ENCODE measurements at regions not wholly inside any gene's neighbourhood (a gene's known extent, or its start where the extent isn't known, plus 50 kb on each side); places are given as distances from the start of the nearest gene placed in this dataset.

DNA sequence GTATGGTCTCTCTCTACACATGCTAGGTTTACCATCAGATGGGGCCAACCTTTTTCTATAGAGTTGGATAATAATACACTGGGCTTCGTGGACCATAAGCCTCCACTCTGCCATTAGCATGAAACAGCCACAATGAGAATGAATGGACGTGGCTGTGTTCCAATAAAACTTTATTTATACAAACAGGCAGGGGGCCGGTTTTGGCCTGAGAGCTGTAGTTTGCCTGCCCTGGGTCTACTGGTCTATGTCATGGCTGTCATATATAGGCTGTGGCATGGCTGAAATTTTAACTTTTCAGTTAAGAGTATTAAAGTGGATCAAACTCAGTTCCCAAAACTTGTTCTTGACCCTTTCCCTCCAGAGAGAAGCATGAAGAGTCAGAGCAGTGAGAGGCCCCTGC, 120.3 kb upstream of the MYL2 start:
- no peak for DNase-seq (ENCODE audit: extremely low read depth, low read depth)
- no peak overlapping the region for H3K4me3 ChIP-seq (replicated peaks; ENCODE audit: low read depth, low read length)
- TF ChIP-seq, protein P1, sequence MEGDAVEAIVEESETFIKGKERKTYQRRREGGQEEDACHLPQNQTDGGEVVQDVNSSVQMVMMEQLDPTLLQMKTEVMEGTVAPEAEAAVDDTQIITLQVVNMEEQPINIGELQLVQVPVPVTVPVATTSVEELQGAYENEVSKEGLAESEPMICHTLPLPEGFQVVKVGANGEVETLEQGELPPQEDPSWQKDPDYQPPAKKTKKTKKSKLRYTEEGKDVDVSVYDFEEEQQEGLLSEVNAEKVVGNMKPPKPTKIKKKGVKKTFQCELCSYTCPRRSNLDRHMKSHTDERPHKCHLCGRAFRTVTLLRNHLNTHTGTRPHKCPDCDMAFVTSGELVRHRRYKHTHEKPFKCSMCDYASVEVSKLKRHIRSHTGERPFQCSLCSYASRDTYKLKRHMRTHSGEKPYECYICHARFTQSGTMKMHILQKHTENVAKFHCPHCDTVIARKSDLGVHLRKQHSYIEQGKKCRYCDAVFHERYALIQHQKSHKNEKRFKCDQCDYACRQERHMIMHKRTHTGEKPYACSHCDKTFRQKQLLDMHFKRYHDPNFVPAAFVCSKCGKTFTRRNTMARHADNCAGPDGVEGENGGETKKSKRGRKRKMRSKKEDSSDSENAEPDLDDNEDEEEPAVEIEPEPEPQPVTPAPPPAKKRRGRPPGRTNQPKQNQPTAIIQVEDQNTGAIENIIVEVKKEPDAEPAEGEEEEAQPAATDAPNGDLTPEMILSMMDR (IDR thresholded peaks at IDR 0.05; ENCODE audit: low read depth, low read length, missing control alignments), result no peak

DNA sequence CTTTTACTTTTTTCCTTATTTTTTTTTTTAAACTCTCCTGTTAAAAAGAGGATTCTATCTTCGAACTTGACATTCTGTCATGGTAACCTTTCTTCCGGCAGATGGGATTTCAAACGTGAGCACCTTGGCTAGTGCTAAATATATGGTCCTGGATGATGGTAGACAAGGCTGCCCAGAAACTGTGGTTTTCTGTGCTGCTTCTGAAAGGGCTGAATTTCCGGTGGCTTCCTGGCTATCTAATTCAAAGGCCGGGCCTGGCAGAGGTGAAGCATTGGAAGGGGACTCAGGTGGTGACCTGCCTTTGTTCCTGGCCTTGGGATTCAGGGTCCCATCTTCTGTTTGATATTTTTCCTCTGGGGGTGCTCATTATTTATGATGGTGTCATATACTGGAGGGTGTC, 118.6 kb upstream of the MYL2 start:
- no peak overlapping the region for H3K4me3 ChIP-seq (replicated peaks; ENCODE audit: low read depth, low read length)
- TF ChIP-seq, protein P1 (IDR thresholded peaks at IDR 0.05; ENCODE audit: low read depth, low read length, missing control alignments), result no peak
- DNase-seq (ENCODE audit: extremely low read depth, low read depth), result no peak

DNA sequence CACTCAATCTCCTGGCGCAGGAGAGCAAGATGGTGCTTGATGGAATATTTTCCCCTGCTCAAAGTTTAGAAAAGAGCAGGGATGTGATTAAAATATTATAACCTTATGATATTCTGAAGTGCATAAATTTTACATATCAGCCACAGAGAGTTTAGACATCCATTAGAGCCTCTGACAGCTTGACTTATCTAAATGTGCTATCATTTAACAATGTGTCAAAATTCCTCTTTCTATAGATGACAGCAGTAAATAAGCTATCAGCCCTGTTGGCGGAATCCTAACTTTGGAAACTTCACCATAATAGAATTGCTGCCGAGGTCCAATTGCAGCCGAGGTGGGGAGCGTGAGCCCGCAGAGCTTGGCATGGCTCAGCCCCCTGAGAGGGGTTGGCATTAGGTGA, 117.7 kb upstream of the MYL2 start:
- no peak for DNase-seq (ENCODE audit: extremely low read depth, low read depth)
- H3K4me3 ChIP-seq (replicated peaks; ENCODE audit: low read depth, low read length), result no peak overlapping the region
- TF ChIP-seq, protein P1 (IDR thresholded peaks at IDR 0.05; ENCODE audit: low read depth, low read length, missing control alignments), result no peak

DNA sequence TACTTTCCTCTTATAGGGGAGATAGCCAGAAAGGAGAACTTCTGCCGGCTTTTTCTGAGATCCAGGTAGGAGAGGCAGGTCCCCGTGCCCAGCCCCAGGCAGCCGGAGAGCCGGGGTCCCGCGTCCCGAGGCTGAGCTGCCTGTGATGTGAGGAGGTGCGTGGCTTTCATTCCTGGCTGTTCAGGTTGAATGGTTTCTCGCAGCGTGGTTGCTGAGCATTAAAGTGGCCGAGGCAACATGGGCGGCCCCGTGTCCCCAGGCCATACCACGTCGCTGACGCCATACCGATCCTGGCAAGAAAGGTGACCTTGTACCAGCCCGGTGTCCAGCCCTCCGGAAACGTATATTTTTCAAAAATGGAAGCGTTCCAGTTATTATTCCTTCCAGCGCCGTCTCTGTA, 116.7 kb upstream of the MYL2 start:
- H3K4me3 ChIP-seq (replicated peaks; ENCODE audit: low read depth, low read length), result no peak overlapping the region
- TF ChIP-seq, protein P1 (IDR thresholded peaks at IDR 0.05; ENCODE audit: low read depth, low read length, missing control alignments), result no peak
- DNase-seq (ENCODE audit: extremely low read depth, low read depth), result no peak

DNA sequence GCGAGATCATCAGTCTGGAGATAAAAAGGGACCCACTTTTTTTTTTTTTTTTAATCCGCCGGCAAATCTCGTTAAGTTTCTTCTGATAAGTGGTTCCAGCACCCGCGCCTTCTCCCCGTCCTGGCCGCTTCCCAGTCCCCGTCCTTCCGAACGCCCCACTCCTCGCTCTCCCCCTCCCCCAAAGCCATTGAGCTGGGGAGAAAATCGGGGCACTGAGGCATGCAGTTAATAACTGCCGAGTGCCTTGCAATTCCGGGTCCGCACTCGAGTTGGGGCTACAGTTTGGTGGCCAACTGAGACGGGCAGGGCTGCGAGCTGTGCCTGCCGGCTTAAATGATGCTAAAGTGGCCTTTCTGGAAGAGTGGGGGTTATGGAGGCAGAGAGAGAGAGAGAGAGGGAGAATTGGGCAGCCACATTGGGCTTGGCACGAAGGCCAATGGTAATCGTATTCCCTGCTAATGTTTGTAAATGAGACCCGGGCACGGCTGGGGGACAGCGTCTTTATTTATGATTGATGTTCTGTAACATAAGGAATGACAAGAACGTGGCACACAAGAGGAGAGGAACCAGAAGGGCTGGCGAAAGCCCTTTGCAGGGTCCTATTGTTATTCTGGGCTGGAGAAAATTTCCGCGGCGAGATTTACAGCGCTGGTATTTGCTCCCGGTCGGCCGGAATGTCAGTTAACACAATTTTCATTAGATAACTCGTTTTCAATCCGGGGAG, 115.4 kb upstream of the MYL2 start:
- H3K4me3 ChIP-seq (replicated peaks; ENCODE audit: low read depth, low read length), result no peak overlapping the region
- DNase-seq (ENCODE audit: extremely low read depth, low read depth), result no peak
- TF ChIP-seq, protein P1 (IDR thresholded peaks at IDR 0.05; ENCODE audit: low read depth, low read length, missing control alignments), result no peak

DNA sequence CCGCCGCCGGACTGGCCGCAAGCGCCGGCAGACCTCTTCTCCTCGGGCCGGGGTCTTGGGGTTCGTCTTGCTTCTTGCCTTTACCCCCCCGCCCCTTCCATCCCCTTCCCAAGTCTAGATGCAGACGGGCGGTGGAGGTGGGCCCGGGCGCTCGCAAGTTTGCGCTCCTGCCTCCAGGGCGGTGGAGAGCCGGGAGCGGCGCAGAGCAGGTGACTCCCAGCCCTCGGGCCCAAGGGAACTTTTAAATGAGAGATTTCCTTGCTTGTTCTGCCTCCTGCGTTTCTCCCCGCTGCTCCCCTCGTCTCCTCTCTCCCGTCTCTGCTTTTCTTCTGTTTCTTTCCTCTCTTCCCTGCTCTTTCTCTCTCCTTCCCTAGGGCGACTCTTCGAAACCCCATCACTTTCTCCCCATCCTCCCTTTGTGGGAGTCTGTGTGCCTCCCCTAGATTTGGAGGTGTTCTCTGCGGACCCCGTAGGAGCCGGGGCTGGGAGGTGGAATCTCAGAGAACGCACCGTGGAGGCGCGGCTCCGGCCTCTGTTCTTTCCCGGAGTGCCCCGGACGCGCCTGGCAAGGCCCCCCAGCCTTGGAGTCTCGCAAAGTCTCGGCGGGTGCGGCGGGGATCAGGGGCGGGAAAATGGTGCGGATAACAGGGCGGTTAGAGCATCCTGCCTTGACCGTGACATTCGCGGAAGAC, 114.7 kb upstream of the MYL2 start:
- H3K4me3 ChIP-seq (replicated peaks; ENCODE audit: low read depth, low read length), result no peak overlapping the region
- TF ChIP-seq, protein P1 (IDR thresholded peaks at IDR 0.05; ENCODE audit: low read depth, low read length, missing control alignments), result no peak
- no peak for DNase-seq (ENCODE audit: extremely low read depth, low read depth)
